Anterior cingulate cortex (tissue), 58 donors: ENCODE measurements at regions not wholly inside any gene's neighbourhood (a gene's known extent, or its start where the extent isn't known, plus 50 kb on each side); places are given as distances from the start of the nearest gene placed in this dataset.
"Not testable (repeated sequence)": the region's sequence is repeated elsewhere in the genome, so short reads cannot be mapped to it uniquely, and the experiment has no call there.

ENCODE experiments used
- DNase-seq, 58 donors: peaks; one replicate each; lab custom pipeline; 2025; lab: John Stamatoyannopoulos, UW

- no peak for DNase-seq
These were observed 384.1 kb upstream of the CCL2 start for GRCh38 chr17:33870936-33871335.

- DNase-seq, result peak in 4 of 58 donors; percentile 2 to 10 (median 5)
These were observed 383.2 kb upstream of the CCL2 start for GRCh38 chr17:33871720-33872540.

- no peak for DNase-seq
These were observed 381.9 kb upstream of the CCL2 start for GRCh38 chr17:33873201-33873617.

DNA sequence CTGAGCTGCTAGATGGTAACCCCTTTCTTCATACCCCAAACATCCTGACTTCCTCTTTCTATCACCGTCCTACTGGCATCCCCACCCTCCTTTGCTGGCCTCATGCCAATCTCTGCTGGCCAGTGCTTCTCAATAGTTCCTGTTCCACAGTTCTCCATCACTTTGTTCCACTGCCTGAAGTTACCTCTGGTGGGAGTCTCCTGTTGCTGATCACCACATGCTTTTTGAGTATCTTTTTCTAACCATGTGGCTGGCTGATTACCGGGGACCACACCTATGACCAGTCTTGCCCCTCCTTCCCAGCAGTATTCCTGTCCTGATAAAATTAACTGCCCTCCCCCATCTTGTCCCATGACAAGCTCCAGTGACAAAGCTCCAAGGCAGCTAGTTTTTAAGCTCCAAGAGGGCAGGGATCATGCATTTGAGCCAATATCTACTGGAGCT lies 380.4 kb upstream of the CCL2 start:
- DNase-seq, result no peak

DNA sequence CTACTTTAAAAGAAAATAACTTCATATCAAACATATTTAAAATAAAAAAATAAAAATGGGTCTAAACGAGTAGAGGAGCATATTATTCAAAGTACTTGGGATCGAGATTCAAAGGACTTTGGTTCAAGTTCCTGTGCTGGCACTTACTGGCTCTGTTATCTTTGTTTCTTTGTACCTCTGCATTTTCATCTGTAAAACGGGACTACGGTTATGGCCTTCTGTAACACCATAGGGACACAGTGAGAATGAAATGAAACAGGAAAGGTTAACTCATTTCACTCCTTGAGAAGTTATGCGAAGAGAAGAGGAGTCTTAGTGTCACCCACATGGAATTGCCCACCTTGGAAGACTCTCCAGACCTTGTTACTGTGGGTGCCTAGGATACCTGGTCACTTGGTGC lies 379.1 kb upstream of the CCL2 start:
- DNase-seq, result no peak

DNA sequence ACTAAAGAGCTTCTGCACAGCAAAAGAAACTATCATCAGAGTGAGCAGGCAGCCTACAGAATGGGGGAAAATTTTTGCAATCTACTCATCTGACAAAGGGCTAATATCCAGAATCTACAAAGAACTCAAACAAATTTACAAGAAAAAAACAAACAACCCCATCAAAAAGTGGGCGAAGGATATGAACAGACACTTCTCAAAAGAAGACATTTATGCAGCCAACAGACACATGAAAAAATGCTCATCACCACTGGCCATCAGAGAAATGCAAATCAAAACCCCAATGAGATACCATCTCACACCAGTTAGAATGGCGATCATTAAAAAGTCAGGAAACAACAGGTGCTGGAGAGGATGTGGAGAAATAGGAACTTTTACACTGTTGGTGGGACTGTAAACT lies 372.8 kb upstream of the CCL2 start:
- DNase-seq, result not testable (repeated sequence)

DNA sequence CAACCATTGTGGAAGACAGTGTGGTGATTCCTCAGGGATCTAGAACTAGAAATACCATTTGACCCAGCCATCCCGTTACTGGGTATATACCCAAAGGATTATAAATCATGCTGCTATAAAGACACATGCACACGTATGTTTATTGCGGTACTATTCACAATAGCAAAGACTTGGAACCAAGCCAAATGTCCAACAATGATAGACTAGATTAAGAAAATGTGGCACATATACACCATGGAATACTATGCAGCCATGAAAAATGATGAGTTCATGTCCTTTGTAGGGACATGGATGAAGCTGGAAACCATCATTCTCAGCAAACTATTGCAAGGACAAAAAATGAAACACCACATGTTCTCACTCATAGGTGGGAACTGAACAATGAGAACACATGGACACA lies 372.4 kb upstream of the CCL2 start:
- not testable (repeated sequence) for DNase-seq

DNA sequence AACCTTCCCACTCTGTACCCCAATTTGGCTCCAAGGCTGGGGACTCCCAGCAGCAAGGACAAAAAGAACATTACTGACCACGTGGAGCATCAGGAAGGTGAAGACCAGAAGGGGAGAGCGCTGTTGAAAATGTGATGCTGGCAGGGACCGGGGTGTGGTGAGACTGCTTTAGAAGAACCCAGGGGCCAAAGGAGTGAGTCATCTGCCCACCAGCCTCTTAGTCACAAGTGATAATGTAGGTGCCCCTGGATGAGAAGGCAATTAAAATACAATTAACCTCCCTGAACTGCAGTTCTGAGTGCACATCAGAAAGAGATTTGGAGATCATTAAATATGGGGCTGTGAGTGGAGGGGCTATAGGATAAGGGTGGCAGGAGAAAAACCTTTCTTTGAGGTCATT lies 366.6 kb upstream of the CCL2 start:
- DNase-seq, result no peak

- no peak for DNase-seq
These were observed 366.0 kb upstream of the CCL2 start for GRCh38 chr17:33889040-33889439.

DNA sequence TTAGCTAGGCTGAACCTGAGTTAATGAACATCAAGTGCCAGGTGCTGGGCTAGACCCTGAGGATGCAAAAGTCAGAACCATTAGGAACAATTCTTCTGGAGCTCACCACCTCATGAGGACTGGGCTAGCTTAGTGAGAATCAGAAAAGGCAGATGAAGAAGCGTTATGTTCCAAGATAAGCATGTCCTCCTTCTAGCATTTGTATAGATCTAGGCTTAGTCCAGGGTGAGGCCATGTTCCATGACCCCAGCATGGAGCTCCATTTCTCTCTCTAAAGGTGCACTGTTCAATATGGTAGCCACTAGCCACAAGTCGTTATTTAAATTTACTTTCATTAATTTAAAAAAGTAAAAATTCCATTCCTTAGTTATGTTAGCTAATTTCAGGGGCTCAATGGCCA lies 365.3 kb upstream of the CCL2 start:
- DNase-seq, result no peak

GRCh38 chr17:33892717-33893591 lies 362.1 kb upstream of the CCL2 start:
- DNase-seq, result no peak

- DNase-seq, result no peak
These were observed 359.6 kb upstream of the CCL2 start for GRCh38 chr17:33895491-33895890.

DNA sequence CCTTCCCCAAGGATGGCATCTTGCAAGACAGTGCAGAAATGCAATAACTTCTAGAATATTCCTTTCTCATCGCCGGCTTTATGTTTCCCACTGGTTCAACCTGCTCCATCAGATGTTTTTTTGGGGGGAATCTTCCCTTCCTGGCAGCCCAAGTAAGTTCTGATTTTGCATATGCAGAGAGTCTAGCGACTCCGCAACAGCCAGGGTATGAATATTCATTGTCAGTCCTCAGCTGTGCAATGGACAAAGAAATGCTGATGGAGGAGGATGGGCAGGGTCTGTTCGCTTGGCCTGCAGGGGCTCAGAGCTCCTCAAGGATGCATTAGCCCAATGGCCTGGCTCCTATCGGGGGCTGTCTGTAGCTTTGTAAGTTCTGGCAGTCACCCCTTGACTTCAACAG lies 358.8 kb upstream of the CCL2 start:
- DNase-seq, result no peak

DNA sequence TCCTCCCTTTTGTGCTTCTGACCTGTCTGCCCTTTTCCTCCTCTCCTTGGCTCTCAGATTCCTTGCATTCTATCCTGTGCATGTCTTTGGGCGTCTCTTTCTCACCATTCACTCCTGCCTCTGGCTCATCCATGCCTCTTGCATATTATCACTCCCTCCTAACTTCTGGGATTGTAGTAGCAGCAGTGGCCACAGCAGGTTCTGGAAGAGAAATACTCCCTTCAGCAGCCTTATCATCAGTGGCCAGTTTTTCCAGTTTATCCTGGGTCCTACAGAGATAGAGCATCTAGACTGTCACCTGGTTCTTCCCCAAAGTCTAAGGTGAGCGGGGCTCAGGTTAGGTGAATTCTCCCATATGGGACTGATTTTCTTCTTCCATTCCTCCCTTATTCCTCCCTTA lies 354.0 kb upstream of the CCL2 start:
- no peak for DNase-seq

DNA sequence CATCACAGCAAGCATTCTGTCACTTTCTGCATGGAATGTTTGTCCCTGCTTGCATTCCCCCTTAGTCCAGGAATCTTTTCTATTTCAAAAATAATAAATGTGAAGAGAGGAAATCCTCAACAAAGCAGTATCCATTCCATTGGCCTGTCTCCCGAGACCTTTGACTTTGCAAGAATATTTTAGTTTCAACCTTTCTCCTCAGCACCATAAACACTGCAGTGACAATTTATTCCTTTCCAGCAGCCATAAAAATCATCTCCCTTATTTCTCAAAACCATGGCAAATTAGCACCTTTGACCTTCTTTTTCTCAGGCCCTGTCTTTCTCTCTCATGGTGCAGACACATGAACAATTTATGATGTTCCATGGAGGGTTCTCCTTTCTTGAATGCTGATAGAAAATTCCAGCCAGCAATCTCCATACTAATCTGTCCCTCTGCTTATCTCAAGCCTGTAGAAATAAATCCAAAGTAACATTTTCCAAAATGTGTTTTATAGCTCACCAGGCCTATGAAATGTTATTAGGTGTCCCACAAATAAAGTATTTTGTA lies 352.1 kb upstream of the CCL2 start:
- DNase-seq, result no peak

GRCh38 chr17:33904476-33904875 lies 350.6 kb upstream of the CCL2 start:
- DNase-seq, result no peak

DNA sequence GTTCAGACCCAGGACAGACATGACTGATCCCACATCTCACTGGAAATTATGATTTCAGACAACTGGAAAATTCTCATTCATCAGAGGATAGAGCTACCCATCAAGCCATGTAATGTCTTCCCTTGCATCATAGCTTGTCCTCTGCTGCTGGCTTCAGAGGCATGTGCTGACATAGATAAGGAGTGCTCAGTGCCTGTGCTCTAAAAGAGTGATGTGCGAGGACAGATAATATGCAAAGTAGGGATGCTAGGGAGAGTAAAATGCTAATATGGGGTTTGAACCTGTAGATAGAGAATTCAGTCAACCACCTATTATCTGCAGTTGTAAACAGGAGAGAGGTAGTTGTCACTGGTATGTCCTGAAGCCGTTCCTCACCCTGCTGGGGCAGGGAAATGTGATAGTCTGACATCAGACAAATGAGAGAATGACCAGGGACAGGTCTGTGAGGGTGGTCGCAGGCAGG lies 349.7 kb upstream of the CCL2 start:
- no peak for DNase-seq

GRCh38 chr17:33908363-33909064 lies 346.6 kb upstream of the CCL2 start:
- DNase-seq, result no peak

- DNase-seq, result no peak
These were observed 344.8 kb upstream of the CCL2 start for GRCh38 chr17:33910200-33910857.

GRCh38 chr17:33914125-33914524 lies 341.0 kb upstream of the CCL2 start:
- DNase-seq, result no peak
